Right ventricle myocardium superior (tissue), 1 donor: ENCODE measurements at regions not wholly inside any gene's neighbourhood (a gene's known extent, or its start where the extent isn't known, plus 50 kb on each side); places are given as distances from the start of the nearest gene placed in this dataset.
"Not testable (repeated sequence)": the region's sequence is repeated elsewhere in the genome, so short reads cannot be mapped to it uniquely, and the experiment has no call there.

Experiments
- ATAC-seq: fragments of 200-7000 bp; cut with Tn5 transposase; one replicate; pipeline ENCODE4 v1.9.1; 2020; ENCODE audit warnings: mild to moderate bottlenecking; ENCODE audit not compliant: poor library complexity
- DNase-seq: peaks from one replicate; pipeline ENCODE4 v3.0.0-alpha.2; 2020
- intact Hi-C: fragments of 100-400 bp; cut with DNase I; formaldehyde crosslinking; loops from one replicate; pipeline ENCODE4 v1.11.2; 2022
- donor health status: DM: no; HTN: yes; CAD: no; lungs with severe emphysema.

DNA sequence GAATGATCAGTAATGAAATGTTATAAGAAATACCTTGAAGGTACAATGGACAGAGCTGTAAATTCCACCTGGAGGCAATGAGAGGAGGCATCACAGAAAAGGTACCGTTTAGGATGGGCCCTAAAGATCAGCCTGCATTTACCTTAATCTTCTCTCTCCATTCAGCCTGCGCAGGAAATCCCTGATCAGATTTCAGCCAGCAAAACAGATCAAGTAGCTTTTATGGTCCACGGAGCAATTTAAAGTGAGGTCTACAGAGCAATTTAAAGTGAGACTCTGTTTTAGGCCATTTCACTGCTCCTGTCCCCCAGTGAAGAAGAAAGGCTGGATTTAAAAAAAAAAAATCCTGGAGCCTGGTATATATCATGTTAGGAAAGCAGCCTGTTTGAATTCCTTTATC, 195.1 kb upstream of the VCX start:
- intact Hi-C loops: no loop called here
- ATAC-seq (no peak), DNase-seq (no peak)

DNA sequence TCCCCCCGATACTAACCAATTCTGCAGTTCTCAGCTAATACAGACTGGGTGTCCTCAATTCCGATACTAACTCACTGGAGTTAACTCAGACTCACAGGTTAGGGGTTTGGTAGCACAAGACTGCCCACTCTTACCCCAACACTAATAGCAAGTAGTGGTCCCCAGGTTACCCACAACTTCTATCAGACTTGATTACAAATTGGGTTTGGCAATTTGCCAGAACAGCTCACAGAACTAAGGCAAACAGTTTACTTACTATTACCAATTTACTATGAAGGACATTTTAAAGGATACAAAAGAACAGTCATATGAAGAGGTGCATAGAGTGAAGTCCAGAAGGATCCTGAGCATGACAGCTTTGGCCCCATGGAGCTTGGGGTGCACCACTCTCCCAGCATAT, 201.8 kb upstream of the VCX start:
- no peak for DNase-seq
- intact Hi-C loops: no loop called here
- no peak for ATAC-seq

DNA sequence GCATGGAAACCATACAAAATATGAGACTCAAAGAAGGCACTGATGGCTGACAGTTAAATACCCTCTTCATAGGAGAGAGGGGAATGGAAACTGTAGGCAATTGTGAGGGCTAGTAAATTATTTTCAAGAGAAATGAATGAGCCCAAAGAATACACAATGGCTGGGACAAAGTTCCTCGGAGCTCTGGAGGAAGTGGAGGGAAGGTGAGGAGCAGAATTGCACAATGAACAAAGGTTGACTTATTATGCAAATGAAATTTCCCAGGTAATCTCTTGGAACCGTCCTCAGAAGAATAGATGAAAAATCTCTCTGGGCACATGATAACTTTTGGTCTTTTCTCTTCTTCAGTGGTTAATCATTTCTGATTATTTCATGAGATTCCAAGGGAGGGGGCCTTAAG, 202.6 kb upstream of the VCX start:
- intact Hi-C loops: no loop called here
- ATAC-seq (no peak), DNase-seq (no peak)

DNA sequence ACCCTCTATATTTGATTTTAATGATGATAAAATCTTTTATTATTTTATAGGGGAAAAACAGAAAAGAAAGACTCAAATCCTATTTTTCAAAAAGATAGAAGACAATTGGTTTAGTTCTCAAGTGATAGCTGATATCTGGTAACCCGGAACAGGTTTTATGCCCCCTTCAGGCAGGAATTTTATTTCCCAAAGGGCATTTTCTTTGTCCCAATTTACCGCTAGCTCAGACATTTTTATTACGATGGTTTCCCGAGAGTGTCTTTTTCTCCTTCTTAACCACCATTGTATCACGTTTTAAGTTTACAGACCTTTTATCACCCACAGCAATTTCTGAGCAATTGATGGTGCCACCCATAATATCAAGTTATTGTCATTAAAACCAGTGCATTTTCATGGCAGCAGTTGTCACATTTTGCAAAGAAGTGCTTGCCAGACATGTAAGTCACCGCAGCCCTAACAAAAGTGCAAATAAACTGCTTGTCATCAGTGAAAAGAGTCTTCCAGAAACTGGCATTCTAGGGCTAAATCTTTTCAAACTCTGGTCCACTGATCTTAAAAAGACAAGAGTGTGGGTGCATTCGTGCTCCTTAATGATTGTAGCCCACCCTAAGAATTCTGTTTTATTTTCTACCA, 204.8 kb upstream of the VCX start:
- no peak for DNase-seq
- ATAC-seq: no peak
- intact Hi-C loops: no loop called here

DNA sequence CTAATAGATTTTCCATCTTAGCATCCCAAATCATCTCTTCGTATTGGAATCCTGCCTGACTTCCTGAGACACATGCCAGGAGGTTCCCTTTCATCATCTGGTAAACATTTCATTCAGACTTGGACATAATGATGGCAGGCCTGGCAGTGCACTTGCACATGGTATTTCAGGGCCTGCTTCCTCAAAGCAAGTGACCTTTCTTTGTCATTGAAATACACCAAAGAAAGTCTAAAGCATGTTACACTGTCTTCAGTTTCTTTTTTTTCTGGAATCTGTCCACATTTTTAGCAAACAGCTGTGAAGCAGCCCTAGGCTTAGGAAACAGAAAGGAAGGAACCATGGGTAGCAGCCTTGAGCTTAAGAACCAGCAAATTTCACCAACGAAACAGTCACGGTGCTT, 205.9 kb upstream of the VCX start:
- DNase-seq (no peak), ATAC-seq (no peak)
- intact Hi-C loops: no loop called here

DNA sequence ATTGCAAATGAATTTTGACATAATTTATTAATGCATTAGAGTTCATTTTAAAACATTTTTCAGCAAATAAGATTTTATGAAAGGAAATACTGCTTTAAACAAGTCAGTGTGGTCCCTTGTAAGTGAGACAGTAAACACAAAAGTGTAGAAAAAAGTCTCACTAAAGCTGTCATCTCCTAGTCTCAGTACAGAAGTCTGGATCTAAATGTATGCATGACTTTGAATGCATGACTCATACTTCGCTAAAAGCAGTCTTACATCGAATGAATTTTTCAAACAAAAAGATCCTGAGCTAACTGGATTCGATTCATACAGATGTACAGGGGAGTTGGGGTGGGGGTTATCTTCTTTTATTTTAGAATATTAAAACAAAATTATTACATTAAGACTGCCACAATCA, 207.4 kb upstream of the VCX start:
- ATAC-seq: no peak
- DNase-seq: no peak
- intact Hi-C loops: no loop called here

DNA sequence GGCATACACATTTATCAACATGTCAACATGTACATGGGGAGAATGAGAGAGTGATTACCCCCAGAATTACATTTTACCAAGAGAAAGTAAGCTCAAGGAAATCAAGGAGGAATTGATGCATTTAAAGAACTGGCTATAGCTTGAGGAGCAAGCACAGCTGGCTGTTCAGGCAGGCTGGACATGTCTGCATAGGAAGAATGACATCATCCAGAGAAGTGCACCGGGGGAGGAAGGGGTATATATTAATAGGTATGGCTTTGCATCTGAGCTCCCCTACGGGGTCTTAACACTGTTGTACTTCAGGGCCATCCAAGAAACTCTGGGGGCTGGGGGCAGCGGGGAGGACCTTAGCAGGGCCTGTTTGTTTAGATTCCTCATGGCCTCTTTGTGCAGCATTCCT, 222.4 kb upstream of the VCX start:
- ATAC-seq: no peak

DNA sequence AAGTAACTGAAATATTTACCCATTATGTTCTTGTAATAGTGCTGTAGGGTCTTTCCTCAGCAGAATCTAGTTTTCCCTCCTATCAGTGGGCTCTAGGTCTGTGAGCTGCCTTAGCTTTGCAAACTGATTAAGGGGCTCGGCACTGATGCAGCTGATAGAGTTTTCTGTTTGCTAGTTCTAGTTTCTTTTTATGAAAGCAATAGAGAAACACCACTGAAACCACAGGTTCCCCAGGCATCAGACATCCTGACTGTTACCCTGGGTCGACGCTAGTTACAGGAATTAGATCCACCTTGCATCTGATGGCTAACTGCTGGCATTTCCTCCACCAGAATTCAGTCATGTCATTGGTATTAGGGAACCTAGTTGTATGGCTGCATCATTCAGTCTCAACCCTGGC, 225.0 kb upstream of the VCX start:
- intact Hi-C loops: no loop called here
- no peak for DNase-seq
- no peak for ATAC-seq

More for the DNA sequence above, 222.4 kb upstream of the VCX start:
- no peak for DNase-seq
- intact Hi-C loops: no loop called here

DNA sequence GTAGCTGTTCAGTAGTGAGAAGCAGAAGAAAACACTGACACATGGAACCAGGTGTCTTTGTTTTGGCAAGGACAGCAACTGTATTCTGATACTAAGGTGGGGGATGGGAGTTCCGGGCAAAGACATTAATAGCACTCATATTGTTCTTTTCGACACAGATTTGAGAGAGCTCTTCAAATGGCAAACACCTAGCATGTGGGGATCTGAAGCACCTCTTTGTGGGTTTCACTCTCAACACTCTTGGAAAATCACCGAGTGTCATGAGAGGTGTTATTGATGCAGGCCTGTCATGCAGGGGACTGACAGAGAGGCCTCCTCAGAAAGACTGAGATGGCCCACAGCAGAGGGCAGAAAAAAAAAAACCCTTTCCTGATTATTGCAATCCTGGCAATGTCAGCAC, 228.4 kb upstream of the VCX start:
- DNase-seq (no peak), ATAC-seq (no peak)
- intact Hi-C loops: no loop called here

DNA sequence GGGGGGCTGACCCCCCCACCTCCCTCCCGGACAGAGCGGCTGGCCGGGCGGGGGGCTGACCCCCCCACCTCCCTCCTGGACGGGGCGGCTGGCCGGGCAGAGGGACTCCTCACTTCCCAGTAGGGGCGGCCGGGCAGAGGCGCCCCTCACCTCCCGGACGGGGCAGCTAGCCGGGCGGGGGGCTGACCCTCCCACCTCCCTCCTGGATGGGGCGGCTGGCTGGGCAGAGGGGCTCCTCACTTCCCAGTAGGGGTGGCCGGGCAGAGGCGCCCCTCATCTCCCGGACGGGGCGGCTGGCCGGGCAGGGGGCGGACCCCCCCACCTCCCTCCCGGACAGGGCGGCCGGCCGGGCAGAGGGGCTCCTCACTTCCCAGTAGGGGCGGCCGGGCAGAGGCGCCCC, 234.3 kb upstream of the VCX start:
- ATAC-seq, DNase-seq, intact Hi-C loops: not testable (repeated sequence)

DNA sequence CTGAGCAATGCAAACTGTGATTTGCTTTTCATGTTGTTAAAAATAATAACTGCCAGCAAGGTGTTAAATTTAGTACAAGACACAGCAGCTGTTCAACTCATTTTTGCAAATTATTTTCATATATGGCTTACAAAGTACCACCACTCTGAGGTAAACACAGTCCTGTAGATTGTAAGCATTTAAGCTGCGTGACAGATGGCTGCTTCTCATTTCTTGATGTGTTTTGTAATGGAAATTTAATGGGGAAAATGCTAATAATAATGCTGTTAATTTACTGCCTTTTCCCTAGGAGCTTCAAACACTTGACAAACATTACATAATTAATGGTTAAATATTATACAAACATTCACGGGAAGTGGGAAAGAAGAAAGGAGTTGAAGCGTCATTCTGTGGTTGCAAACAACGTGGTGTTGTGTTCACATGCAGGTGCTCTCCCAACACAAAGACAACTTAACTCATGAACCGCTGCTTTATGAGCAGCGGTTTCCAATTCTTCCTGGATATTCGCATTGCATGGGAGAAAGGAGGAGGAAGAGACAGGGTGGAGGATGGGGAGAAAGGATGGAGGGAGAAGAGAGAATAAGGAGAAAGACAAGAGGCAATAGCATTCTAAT, 236.8 kb upstream of the VCX start:
- intact Hi-C loops: no loop called here
- no peak for ATAC-seq
- no peak for DNase-seq

DNA sequence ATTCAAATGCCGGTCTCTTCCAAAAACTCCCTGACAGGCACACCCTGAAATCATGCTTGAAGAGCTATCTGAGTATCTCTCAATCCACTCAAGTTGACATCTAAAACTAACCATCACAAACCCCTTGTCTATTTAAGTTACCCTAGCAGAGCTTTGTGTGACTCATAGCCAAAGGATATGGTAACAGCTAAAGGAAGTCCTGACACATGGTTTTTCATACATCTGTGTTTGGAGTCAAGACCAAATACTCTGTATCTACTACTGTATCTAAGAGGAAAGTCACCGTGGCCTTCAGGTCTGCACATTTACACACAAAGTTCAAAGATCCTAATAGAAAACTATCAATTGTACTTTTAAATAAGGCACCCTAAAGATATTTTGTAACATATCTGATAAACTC, 239.6 kb upstream of the VCX start:
- DNase-seq (no peak), ATAC-seq (no peak)
- intact Hi-C loops: no loop called here

DNA sequence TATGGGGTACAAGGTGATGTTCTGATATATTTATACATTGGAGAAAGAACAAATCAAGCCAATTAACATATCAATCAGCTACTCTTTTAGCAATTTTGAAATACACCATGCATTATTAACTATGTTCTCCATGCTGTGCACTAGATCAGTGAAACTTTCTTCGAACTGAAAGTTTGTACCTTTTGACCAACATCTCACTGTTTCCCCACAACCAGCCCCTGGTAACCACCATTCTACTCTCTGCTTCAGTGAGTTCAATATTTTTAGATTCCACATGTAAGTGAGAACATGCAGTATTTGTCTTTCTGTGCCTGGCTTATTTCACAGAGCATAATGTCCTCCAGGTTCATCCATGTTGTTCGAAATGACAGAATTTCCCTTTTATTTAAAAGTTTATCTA, 246.1 kb upstream of the VCX start:
- DNase-seq: no peak
- intact Hi-C loops: no loop called here
- ATAC-seq: no peak

DNA sequence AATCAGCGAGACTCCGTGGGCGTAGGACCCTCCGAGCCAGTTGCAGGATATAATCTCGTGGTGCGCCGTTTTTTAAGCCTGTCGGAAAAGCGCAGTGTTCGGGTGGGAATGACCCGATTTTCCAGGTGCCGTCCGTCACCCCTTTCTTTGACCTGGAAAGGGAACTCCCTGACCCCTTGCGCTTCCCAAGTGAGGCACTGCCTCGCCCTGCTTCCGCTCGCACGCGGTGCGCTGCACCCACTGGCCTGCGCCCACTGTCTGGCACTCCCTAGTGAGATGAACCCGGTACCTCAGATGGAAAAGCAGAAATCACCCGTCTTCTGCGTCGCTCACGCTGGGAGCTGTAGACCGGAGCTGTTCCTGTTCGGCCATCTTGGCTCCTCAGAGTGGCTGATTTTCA, 249.6 kb upstream of the VCX start:
- DNase-seq, ATAC-seq, intact Hi-C loops: not testable (repeated sequence)

DNA sequence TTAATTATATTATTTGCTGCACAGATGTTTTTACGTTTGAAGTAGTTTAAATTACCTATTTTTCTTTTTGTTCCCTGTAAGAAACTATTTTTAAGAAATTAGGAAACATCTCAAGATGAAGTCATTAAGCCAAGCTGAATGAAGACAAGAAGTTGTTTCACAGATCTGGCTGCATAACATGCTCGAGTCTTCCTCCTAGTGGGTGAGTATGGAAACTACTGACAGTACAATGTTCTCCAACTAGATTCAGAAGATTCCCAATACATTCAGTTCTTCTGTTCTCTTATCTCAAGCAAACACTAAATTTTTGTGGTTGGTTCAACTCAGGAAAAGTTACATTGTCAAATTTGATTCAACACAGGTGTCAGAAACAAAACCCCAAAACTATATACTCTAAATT, 256.8 kb upstream of the VCX start:
- ATAC-seq: no peak
- no peak for DNase-seq
- intact Hi-C loops: no loop called here

DNA sequence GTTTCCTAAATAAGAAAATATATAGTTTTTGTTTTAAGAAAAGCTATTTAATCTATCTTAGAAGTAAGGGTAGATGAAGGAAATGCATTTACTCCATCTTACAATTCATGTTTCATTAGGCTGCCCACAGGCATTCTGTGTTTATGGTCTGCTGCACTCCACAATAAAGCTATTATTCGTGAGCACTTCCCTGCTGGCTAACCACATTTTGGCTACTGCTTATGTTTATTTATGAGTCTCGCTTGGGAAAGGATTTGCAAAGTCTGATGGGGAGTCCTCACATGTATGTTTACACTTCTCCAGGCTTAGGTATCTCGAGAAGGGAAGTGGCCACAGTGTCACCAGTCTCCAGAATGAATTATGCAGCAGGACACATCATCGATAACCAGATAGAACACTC, 260.8 kb upstream of the VCX start:
- DNase-seq: no peak
- no peak for ATAC-seq
- intact Hi-C loops: no loop called here

DNA sequence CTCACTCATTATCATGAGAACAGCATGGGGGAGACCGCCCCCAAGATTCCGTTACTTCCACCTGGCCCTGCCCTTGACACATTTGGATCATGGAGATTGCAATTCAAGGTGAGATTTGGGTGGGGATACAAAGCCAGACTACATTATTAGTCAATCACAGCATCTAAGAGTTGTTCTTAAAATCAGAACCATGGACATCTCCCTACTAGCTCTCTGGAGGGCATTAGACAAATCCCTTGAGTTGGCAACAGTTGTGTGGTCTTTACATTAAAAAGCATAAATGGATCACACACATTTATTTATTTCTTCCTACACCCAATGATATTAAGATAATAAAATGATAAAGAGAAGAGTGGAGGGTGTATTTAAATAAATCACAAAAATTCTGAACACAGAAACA, 262.8 kb upstream of the VCX start:
- DNase-seq (no peak), ATAC-seq (no peak)
- intact Hi-C loops: no loop called here

DNA sequence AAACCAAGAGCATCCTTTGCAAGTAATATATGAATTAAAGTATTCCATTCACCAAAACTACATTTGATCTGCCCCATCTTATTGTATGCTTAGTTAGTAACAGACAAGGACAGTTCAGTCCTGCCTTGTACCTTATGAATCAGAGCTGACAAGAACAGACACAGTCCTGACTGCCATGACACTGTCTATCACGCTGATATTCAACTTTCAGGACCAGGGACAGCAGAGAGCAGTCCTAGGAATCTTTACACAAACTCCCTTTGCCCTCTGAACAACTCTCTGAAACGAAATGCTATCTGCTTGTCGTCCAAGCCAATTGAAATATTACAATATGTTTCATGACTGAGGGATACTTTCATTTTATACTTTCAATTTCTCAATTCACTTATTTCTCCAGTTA, 268.6 kb upstream of the VCX start:
- ATAC-seq (no peak), DNase-seq (no peak)
- intact Hi-C loops: no loop called here

DNA sequence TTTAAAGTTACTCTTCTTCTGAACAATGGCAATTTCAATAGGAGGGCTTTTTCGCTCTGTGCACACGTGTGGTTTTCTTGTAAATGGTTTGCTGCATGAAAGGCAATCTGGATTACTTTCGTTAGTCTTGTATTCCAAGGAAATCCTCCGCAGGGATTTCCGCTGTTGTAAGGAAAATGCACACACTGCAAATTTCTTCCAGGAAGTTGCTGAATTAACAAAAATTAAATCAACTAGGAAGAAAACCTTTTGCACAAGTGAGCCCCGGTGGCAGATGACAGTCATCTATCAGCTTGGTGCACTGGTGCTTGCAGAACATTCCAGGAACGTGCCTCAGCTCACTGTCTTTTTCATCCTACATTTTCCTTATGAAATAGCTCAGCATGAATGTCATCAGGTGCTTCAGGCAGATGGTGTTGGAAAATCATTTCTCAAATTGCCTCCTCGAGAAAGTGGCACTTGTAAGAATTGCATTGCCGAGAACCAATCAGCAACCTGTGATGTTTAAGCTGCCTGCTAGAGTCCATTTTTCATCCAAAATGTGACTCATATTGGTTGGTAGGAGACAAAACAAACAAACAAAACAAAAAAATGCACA, 272.4 kb upstream of the VCX start:
- intact Hi-C loops: no loop called here
- ATAC-seq (no peak), DNase-seq (no peak)

DNA sequence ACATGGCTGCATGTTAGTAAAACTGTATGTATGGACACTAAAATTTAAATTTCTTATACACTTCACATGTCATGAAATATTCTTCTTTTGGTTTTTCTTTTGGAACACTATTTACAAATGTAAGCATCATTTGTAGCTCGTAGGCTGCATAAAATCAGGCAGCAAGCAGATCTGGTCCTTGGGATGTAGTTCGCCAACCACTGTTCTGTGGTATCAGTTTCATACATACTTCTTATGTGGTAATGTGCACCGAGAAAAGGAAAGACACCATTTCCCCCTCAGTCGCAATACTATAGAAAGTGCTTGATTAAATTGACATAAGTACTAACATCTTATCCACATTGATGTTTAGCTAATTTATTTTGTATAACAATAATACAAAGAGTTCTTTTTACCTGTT, 274.4 kb upstream of the VCX start:
- intact Hi-C loops: no loop called here
- ATAC-seq (no peak), DNase-seq (no peak)

DNA sequence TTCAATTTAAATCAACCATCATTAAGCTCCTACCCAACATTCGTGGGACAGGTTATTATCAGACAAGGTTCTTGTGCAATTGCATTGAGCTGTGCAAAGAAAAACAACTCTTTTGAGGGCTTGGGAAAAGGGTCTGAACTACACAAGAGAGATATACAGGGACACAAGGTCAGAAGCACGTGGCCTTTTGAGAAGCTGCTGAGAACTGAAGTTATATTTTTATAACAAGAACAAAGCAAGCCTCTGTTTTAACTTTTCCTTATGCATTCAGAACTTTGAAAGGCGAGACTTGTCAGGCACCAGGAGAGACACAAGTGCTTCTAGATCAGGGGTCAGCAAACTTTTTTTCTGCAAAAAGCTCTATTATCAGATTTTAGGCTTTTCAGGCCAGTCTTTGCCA, 274.8 kb upstream of the VCX start:
- intact Hi-C loops: no loop called here
- DNase-seq (no peak), ATAC-seq (no peak)
